ENCODE measurements at regions not wholly inside any gene's neighbourhood (a gene's known extent, or its start where the extent isn't known, plus 50 kb on each side); places are given as distances from the start of the nearest gene placed in this dataset.
A peak's percentile ranks its signal among the peaks of the same experiment; 100 is the strongest.

- 21% methylated on average over 5 of the region's 5 CpGs for WGBS
- Histone ChIP-seq H3K27me3 (ENCODE audit: control insufficient read depth in 4 of 4, insufficient read depth in 4 of 4, low read length in 3 of 4) (peaks cover 0 to 3% (median 0%) of the 10 kb centered on the region in 4 donors), H3K27ac (ENCODE audit: low read depth in 1 of 2, low read length in 2 of 2) (no peak overlapping the region), H3K9me3 (ENCODE audit: control insufficient read depth in 4 of 4, low read length in 3 of 4) (no peaks in the 10 kb centered on the region), H3K4me3 (ENCODE audit: low read depth in 1 of 3, low read length in 3 of 3) (no peak overlapping the region), H3K36me3 (ENCODE audit: control insufficient read depth in 4 of 4, insufficient read depth in 3 of 4, low read depth in 1 of 4, low read length in 3 of 4) (no peaks in the 10 kb centered on the region), H3K4me1 (ENCODE audit: control insufficient read depth in 4 of 4, insufficient read depth in 4 of 4, low read length in 3 of 4) (no peaks in the 10 kb centered on the region), H3K9ac (ENCODE audit: low read depth in 1 of 2, low read length in 2 of 2) (no peak overlapping the region)
- no peak for TF ChIP-seq ZBTB33 (IDR thresholded peaks at IDR 0.05)
- peak; percentile 92 to 96 for TF ChIP-seq RAD21 (IDR thresholded peaks at IDR 0.05)
- no peak for TF ChIP-seq JUND (IDR thresholded peaks at IDR 0.05)
- TF ChIP-seq NR2F2 (IDR thresholded peaks at IDR 0.05) = no peak
- TF ChIP-seq GABPA (IDR thresholded peaks at IDR 0.05 in 1 of 2, conservative IDR thresholded peaks at IDR 0.05 in 1 of 2) = no peak
- no peak for TF ChIP-seq EGR1 (IDR thresholded peaks at IDR 0.05; ENCODE audit: low read depth in 2 of 2)
- no peak for TF ChIP-seq FOXA1 (IDR thresholded peaks at IDR 0.05)
- TF ChIP-seq MAX (IDR thresholded peaks at IDR 0.05) = no peak
- no peak for TF ChIP-seq RXRA (IDR thresholded peaks at IDR 0.05)
- TF ChIP-seq REST (IDR thresholded peaks at IDR 0.05) = no peak
- TF ChIP-seq HNF4G (IDR thresholded peaks at IDR 0.05) = no peak
- TF ChIP-seq CTCF (IDR thresholded peaks at IDR 0.05; ENCODE audit: low read depth, low read length, missing input control) = peak; percentile 85
- peak; percentile 76 for DNase-seq (ENCODE audit: low spot score)
Observed at GRCh38 chr1:34597877-34598514, 156.9 kb upstream of the GJB5 start.

- Histone ChIP-seq H3K9ac (ENCODE audit: low read depth in 1 of 2, low read length in 2 of 2) (no peak overlapping the region), H3K4me1 (ENCODE audit: control insufficient read depth in 4 of 4, insufficient read depth in 4 of 4, low read length in 3 of 4) (no peaks in the 10 kb centered on the region), H3K9me3 (ENCODE audit: control insufficient read depth in 4 of 4, low read length in 3 of 4) (no peaks in the 10 kb centered on the region), H3K27me3 (ENCODE audit: control insufficient read depth in 4 of 4, insufficient read depth in 4 of 4, low read length in 3 of 4) (peaks cover 0 to 3% (median 0%) of the 10 kb centered on the region in 4 donors), H3K36me3 (ENCODE audit: control insufficient read depth in 4 of 4, insufficient read depth in 3 of 4, low read depth in 1 of 4, low read length in 3 of 4) (no peaks in the 10 kb centered on the region), H3K4me3 (ENCODE audit: low read depth in 1 of 3, low read length in 3 of 3) (no peak overlapping the region), H3K27ac (ENCODE audit: low read depth in 1 of 2, low read length in 2 of 2) (no peak overlapping the region)
- WGBS = 63% methylated on average over 6 of the region's 6 CpGs
- DNase-seq (ENCODE audit: low spot score) = no peak
- TF ChIP-seq RXRA (IDR thresholded peaks at IDR 0.05) (no peak), REST (IDR thresholded peaks at IDR 0.05) (no peak), FOXA1 (IDR thresholded peaks at IDR 0.05) (no peak), HNF4G (IDR thresholded peaks at IDR 0.05) (no peak), FOXA2 (IDR thresholded peaks at IDR 0.05) (no peak), CTCF (IDR thresholded peaks at IDR 0.05; ENCODE audit: low read depth, low read length, missing input control) (no peak), YY1 (IDR thresholded peaks at IDR 0.05) (no peak), RAD21 (IDR thresholded peaks at IDR 0.05) (no peak), HNF4A (conservative IDR thresholded peaks at IDR 0.05) (no peak), NR2F2 (IDR thresholded peaks at IDR 0.05) (no peak), MAX (IDR thresholded peaks at IDR 0.05) (no peak)
Observed at GRCh38 chr1:34602907-34603306, 151.9 kb upstream of the GJB5 start.

Measured in liver (tissue), 8 donors.